GM12878 (cell line): ENCODE measurements at regions not wholly inside any gene's neighbourhood (a gene's known extent, or its start where the extent isn't known, plus 50 kb on each side); places are given as distances from the start of the nearest gene placed in this dataset.

Experiments used
- ASH2L ChIP-seq: fragments of 300-600, 200-600 bp; sonication (generic); IDR thresholded peaks from 2 replicates; pipeline ENCODE4 v1.6.1; 2017; ENCODE audit warnings: low read depth, mild to moderate bottlenecking, borderline replicate concordance
- EP300 ChIP-seq, 2 experiments: fragments of 150-350 bp in 1 of 2; IDR thresholded peaks; 2 replicates each; pipeline ENCODE4 v1.6.1; 2011 to 2012; ENCODE audit warnings: low read depth in 2 of 2, low read length in 2 of 2, borderline replicate concordance in 1 of 2, improper control_type of control experiment in 1 of 2, inconsistent platforms in 1 of 2; ENCODE audit not compliant: control insufficient read depth in 1 of 2
- IKZF2 ChIP-seq, 2 experiments: fragments of 450-650 bp; IDR thresholded peaks; 2 replicates each; pipeline ENCODE4 v1.6.1; 2017; ENCODE audit warnings: mild to moderate bottlenecking in 2 of 2, moderate library complexity in 2 of 2
- JUND ChIP-seq: IDR thresholded peaks from 2 replicates; pipeline ENCODE4 v1.6.1; 2012; ENCODE audit warnings: low read depth, mild to moderate bottlenecking, low read length, improper control_type of control experiment, moderate library complexity
- NBN ChIP-seq: fragments of 450-650 bp; IDR thresholded peaks from 2 replicates; pipeline ENCODE4 v1.6.1; 2016
- SMARCA5 ChIP-seq: fragments of 450-650 bp; IDR thresholded peaks from 2 replicates; pipeline ENCODE4 v1.6.1; 2017; ENCODE audit warnings: mild to moderate bottlenecking
- SMC3 ChIP-seq: IDR thresholded peaks from 2 replicates; pipeline ENCODE4 v1.6.1; 2011; ENCODE audit warnings: low read length, improper control_type of control experiment, borderline replicate concordance
- SPI1 ChIP-seq: IDR thresholded peaks from 2 replicates; pipeline ENCODE4 v1.6.1; 2011; ENCODE audit warnings: low read depth, mild to moderate bottlenecking, low read length, moderate library complexity, borderline replicate concordance; ENCODE audit not compliant: insufficient read depth
- TCF7 ChIP-seq: IDR thresholded peaks from 2 replicates; pipeline ENCODE4 v1.6.1; 2014; ENCODE audit warnings: antibody characterized with exemption, borderline replicate concordance
- TF ChIP-seq, protein P1 (sequence below): fragments of 450-650 bp; IDR thresholded peaks from 2 replicates; pipeline ENCODE4 v1.6.1; 2016; ENCODE audit warnings: mild to moderate bottlenecking, moderate library complexity, borderline replicate concordance
- TF ChIP-seq, protein P2 (sequence below): fragments of 150-350 bp; IDR thresholded peaks from 2 replicates; pipeline ENCODE4 v1.6.1; 2014; ENCODE audit warnings: mild to moderate bottlenecking, low read depth, low read length

DNA sequence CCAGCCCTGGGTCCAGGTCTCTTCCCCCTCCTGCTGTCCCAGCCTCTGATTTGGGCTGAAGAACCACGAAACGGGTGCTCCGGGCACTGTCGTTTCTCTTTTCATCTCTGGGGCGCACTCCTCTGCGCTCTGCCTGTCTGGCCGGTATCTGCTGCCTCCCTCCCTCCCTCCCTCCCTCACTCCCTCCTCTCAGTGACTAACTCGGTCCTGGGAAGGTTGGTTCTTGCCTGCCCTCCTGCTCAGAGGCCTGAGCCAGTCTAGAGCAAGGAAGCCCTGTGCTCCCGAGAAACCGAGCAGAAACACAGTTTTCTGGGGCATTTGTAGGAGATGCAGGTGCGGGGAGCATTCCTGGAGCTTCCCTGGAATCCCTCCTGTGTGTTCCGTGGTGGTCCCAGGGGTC is 1235.2 kb downstream of the BRD1 start (continued):
- TF ChIP-seq, protein P1, sequence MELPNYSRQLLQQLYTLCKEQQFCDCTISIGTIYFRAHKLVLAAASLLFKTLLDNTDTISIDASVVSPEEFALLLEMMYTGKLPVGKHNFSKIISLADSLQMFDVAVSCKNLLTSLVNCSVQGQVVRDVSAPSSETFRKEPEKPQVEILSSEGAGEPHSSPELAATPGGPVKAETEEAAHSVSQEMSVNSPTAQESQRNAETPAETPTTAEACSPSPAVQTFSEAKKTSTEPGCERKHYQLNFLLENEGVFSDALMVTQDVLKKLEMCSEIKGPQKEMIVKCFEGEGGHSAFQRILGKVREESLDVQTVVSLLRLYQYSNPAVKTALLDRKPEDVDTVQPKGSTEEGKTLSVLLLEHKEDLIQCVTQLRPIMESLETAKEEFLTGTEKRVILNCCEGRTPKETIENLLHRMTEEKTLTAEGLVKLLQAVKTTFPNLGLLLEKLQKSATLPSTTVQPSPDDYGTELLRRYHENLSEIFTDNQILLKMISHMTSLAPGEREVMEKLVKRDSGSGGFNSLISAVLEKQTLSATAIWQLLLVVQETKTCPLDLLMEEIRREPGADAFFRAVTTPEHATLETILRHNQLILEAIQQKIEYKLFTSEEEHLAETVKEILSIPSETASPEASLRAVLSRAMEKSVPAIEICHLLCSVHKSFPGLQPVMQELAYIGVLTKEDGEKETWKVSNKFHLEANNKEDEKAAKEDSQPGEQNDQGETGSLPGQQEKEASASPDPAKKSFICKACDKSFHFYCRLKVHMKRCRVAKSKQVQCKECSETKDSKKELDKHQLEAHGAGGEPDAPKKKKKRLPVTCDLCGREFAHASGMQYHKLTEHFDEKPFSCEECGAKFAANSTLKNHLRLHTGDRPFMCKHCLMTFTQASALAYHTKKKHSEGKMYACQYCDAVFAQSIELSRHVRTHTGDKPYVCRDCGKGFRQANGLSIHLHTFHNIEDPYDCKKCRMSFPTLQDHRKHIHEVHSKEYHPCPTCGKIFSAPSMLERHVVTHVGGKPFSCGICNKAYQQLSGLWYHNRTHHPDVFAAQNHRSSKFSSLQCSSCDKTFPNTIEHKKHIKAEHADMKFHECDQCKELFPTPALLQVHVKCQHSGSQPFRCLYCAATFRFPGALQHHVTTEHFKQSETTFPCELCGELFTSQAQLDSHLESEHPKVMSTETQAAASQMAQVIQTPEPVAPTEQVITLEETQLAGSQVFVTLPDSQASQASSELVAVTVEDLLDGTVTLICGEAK: no peak
- TF ChIP-seq EP300 (IDR thresholded peaks at IDR 0.05; ENCODE audit: borderline replicate concordance in 1 of 2, control insufficient read depth in 1 of 2, low read depth in 2 of 2, low read length in 2 of 2): no peak
- TF ChIP-seq IKZF2 (IDR thresholded peaks at IDR 0.05): no peak
- TF ChIP-seq SMARCA5: no peak
- TF ChIP-seq TCF7: no peak
- TF ChIP-seq JUND: no peak
- TF ChIP-seq, protein P2, sequence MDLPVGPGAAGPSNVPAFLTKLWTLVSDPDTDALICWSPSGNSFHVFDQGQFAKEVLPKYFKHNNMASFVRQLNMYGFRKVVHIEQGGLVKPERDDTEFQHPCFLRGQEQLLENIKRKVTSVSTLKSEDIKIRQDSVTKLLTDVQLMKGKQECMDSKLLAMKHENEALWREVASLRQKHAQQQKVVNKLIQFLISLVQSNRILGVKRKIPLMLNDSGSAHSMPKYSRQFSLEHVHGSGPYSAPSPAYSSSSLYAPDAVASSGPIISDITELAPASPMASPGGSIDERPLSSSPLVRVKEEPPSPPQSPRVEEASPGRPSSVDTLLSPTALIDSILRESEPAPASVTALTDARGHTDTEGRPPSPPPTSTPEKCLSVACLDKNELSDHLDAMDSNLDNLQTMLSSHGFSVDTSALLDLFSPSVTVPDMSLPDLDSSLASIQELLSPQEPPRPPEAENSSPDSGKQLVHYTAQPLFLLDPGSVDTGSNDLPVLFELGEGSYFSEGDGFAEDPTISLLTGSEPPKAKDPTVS: no peak
- TF ChIP-seq NBN: no peak
- no peak for TF ChIP-seq SMC3
- no peak for TF ChIP-seq SPI1
- no peak for TF ChIP-seq ASH2L
